Liver (tissue), 8 donors: ENCODE measurements at regions not wholly inside any gene's neighbourhood (a gene's known extent, or its start where the extent isn't known, plus 50 kb on each side); places are given as distances from the start of the nearest gene placed in this dataset.

Source experiments
- DNase-seq: peaks from one replicate; pipeline ENCODE4 v3.0.0-alpha.2; 2017; ENCODE audit warnings: low spot score
- H3K27ac ChIP-seq, 2 donors: one replicate each; pipeline ENCODE4 v1.7.0; 2013; ENCODE audit warnings: inconsistent platforms in 2 of 2, low read length in 2 of 2, control low read depth in 1 of 2, low read depth in 1 of 2, mild to moderate bottlenecking in 1 of 2
- H3K27me3 ChIP-seq, 4 donors: one replicate each; pipeline versions ENCODE4 v1.6.1 to v1.7.0; 2013; ENCODE audit warnings: low read length in 3 of 4, inconsistent platforms in 1 of 4, mild to moderate bottlenecking in 1 of 4, moderate library complexity in 1 of 4; ENCODE audit not compliant: control insufficient read depth in 4 of 4, insufficient read depth in 4 of 4
- H3K36me3 ChIP-seq, 4 donors: one replicate each; pipeline versions ENCODE4 v1.6.1 to v1.7.0; 2013; ENCODE audit warnings: low read length in 3 of 4, mild to moderate bottlenecking in 3 of 4, low read depth in 1 of 4, moderate library complexity in 1 of 4; ENCODE audit not compliant: control insufficient read depth in 4 of 4, insufficient read depth in 3 of 4
- H3K4me1 ChIP-seq, 4 donors: one replicate each; pipeline versions ENCODE4 v1.6.1 to v1.7.0; 2013; ENCODE audit warnings: low read length in 3 of 4, mild to moderate bottlenecking in 3 of 4, moderate library complexity in 1 of 4; ENCODE audit not compliant: control insufficient read depth in 4 of 4, insufficient read depth in 4 of 4
- H3K4me3 ChIP-seq, 3 donors: one replicate each; pipeline versions ENCODE4 v1.6.1 to v1.7.0; 2013; ENCODE audit warnings: low read length in 3 of 3, control low read depth in 1 of 3, low read depth in 1 of 3, mild to moderate bottlenecking in 1 of 3
- H3K9ac ChIP-seq, 2 donors: one replicate each; pipeline ENCODE4 v1.7.0; 2013; ENCODE audit warnings: low read length in 2 of 2, mild to moderate bottlenecking in 2 of 2, moderate library complexity in 2 of 2, control low read depth in 1 of 2, low read depth in 1 of 2
- H3K9me3 ChIP-seq, 4 donors: one replicate each; pipeline versions ENCODE4 v1.6.1 to v1.7.0; 2013; ENCODE audit warnings: low read length in 3 of 4; ENCODE audit not compliant: control insufficient read depth in 4 of 4
- ATF3 ChIP-seq: IDR thresholded peaks from 2 replicates; pipeline ENCODE4 v1.6.1; 2016; ENCODE audit warnings: antibody characterized with exemption
- CTCF ChIP-seq: fragments of 150-350 bp; IDR thresholded peaks from 2 replicates; pipeline ENCODE4 v1.5.1; 2017; ENCODE audit warnings: improper control_type of control experiment, low read depth, low read length; ENCODE audit not compliant: missing input control
- EGR1 ChIP-seq, 2 donors: IDR thresholded peaks; 2 replicates each; pipeline ENCODE4 v1.6.1; 2016 to 2018; ENCODE audit warnings: antibody characterized with exemption in 2 of 2, low read depth in 2 of 2
- FOXA1 ChIP-seq: IDR thresholded peaks from 2 replicates; pipeline ENCODE4 v1.6.1; 2016; ENCODE audit warnings: antibody characterized with exemption
- FOXA2 ChIP-seq: IDR thresholded peaks from 2 replicates; pipeline ENCODE4 v1.6.1; 2016; ENCODE audit warnings: antibody characterized with exemption
- GABPA ChIP-seq, 2 donors: IDR thresholded peaks in 1 of 2; conservative IDR thresholded peaks in 1 of 2; 2 replicates each; pipeline ENCODE4 v1.6.1; 2016; ENCODE audit warnings: antibody characterized with exemption in 2 of 2, mild to moderate bottlenecking in 1 of 2, moderate library complexity in 1 of 2
- HNF4A ChIP-seq, 2 donors: conservative IDR thresholded peaks; 2 replicates each; pipeline ENCODE4 v1.6.1; 2016; ENCODE audit warnings: antibody characterized with exemption in 2 of 2, mild to moderate bottlenecking in 2 of 2
- HNF4G ChIP-seq: IDR thresholded peaks from 2 replicates; pipeline ENCODE4 v1.6.1; 2016; ENCODE audit warnings: antibody characterized with exemption
- JUND ChIP-seq, 2 donors: IDR thresholded peaks; 2 replicates each; pipeline ENCODE4 v1.6.1; 2016; ENCODE audit warnings: antibody characterized with exemption in 2 of 2
- MAX ChIP-seq: IDR thresholded peaks from 2 replicates; pipeline ENCODE4 v1.6.1; 2016; ENCODE audit warnings: antibody characterized with exemption
- NR2F2 ChIP-seq: IDR thresholded peaks from 2 replicates; pipeline ENCODE4 v1.6.1; 2016; ENCODE audit warnings: antibody characterized with exemption
- RAD21 ChIP-seq, 2 donors: IDR thresholded peaks; 2 replicates each; pipeline ENCODE4 v1.6.1; 2016; ENCODE audit warnings: antibody characterized with exemption in 2 of 2, mild to moderate bottlenecking in 2 of 2
- REST ChIP-seq: IDR thresholded peaks from 2 replicates; pipeline ENCODE4 v1.6.1; 2016; ENCODE audit warnings: antibody characterized with exemption, mild to moderate bottlenecking
- RXRA ChIP-seq, 2 donors: IDR thresholded peaks; 2 replicates each; pipeline ENCODE4 v1.6.1; 2017 to 2018; ENCODE audit warnings: antibody characterized with exemption in 2 of 2, mild to moderate bottlenecking in 1 of 2
- SP1 ChIP-seq: IDR thresholded peaks from 2 replicates; pipeline ENCODE4 v1.6.1; 2018; ENCODE audit warnings: antibody characterized with exemption, mild to moderate bottlenecking
- TAF1 ChIP-seq: conservative IDR thresholded peaks from 2 replicates; pipeline ENCODE4 v1.6.1; 2016; ENCODE audit warnings: antibody characterized with exemption, mild to moderate bottlenecking
- YY1 ChIP-seq: IDR thresholded peaks from 2 replicates; pipeline ENCODE4 v1.6.1; 2016; ENCODE audit warnings: antibody characterized with exemption, mild to moderate bottlenecking
- ZBTB33 ChIP-seq: IDR thresholded peaks from 2 replicates; pipeline ENCODE4 v1.6.1; 2016; ENCODE audit warnings: antibody characterized with exemption
- WGBS: extraction: QIAGEN DNeasy Blood & Tissue Kit; methylation state at CpG from one replicate; pipeline ENCODE4 v1.1.7; 2013; 5-methylcytosine and 5-hydroxymethylcytosine counted together
- donor health status: healthy.
- donor health status: healthy.
- donor health status: healthy.
- donor health status: healthy.
- donor health status: healthy.

GRCh38 chr7:115267503-115267902 lies 345.6 kb downstream of the MDFIC start (continued):
- no peak for TF ChIP-seq CTCF
- TF ChIP-seq YY1 = no peak
- TF ChIP-seq EGR1 (IDR thresholded peaks at IDR 0.05; ENCODE audit: low read depth in 2 of 2) = no peak
- no peak for TF ChIP-seq GABPA (IDR thresholded peaks at IDR 0.05 in 1 of 2, conservative IDR thresholded peaks at IDR 0.05 in 1 of 2)
- TF ChIP-seq FOXA2 = no peak
- no peak for TF ChIP-seq JUND (IDR thresholded peaks at IDR 0.05)
- no peak for TF ChIP-seq ATF3
- TF ChIP-seq RXRA (IDR thresholded peaks at IDR 0.05) = no peak
- no peak for TF ChIP-seq HNF4A (conservative IDR thresholded peaks at IDR 0.05)
- no peak for TF ChIP-seq RAD21 (IDR thresholded peaks at IDR 0.05)

- H3K27ac ChIP-seq = no peak overlapping the region
- TF ChIP-seq NR2F2 = no peak
- TF ChIP-seq CTCF = no peak
- TF ChIP-seq FOXA1 = no peak
- no peak for TF ChIP-seq YY1
- no peak for TF ChIP-seq FOXA2
- TF ChIP-seq SP1 = no peak
- TF ChIP-seq REST = no peak
- no peak for TF ChIP-seq GABPA (IDR thresholded peaks at IDR 0.05 in 1 of 2, conservative IDR thresholded peaks at IDR 0.05 in 1 of 2)
- TF ChIP-seq HNF4A (conservative IDR thresholded peaks at IDR 0.05) = no peak
- TF ChIP-seq MAX = no peak
- no peak for TF ChIP-seq HNF4G
- no peak for TF ChIP-seq EGR1 (IDR thresholded peaks at IDR 0.05; ENCODE audit: low read depth in 2 of 2)
- no peak for TF ChIP-seq ATF3
- TF ChIP-seq RXRA (IDR thresholded peaks at IDR 0.05) = no peak
- no peak for TF ChIP-seq ZBTB33
- no peak for TF ChIP-seq RAD21 (IDR thresholded peaks at IDR 0.05)
- TF ChIP-seq JUND (IDR thresholded peaks at IDR 0.05) = no peak
- no peak for TF ChIP-seq TAF1
- H3K4me3 ChIP-seq = no peak overlapping the region
- DNase-seq = no peak
- H3K9me3 ChIP-seq = no peaks in the 10 kb centered on the region
- no peaks in the 10 kb centered on the region for H3K27me3 ChIP-seq
- 63% methylated on average over 2 of the region's 2 CpGs for WGBS
- H3K9ac ChIP-seq = no peak overlapping the region
- no peaks in the 10 kb centered on the region for H3K36me3 ChIP-seq
- no peaks in the 10 kb centered on the region for H3K4me1 ChIP-seq
Measured at GRCh38 chr7:115260381-115260780, 338.5 kb downstream of the MDFIC start.
